NCI-H146 treated with DMSO at 0.1 percent for 48 hours (cell line): ENCODE measurements at regions not wholly inside any gene's neighbourhood (a gene's known extent, or its start where the extent isn't known, plus 50 kb on each side); places are given as distances from the start of the nearest gene placed in this dataset.
"Not testable (repeated sequence)": the region's sequence is repeated elsewhere in the genome, so short reads cannot be mapped to it uniquely, and the experiment has no call there.

Experiments used
- DNase-seq: peaks from one replicate; lab custom pipeline; 2025; ENCODE audit not compliant: unreplicated experiment; lab: John Stamatoyannopoulos, UW

- no peak for DNase-seq
Measured at GRCh38 chr5:17326600-17327037, 109.2 kb downstream of the BASP1 start.

GRCh38 chr5:17327048-17327625 is 109.7 kb downstream of the BASP1 start:
- no peak for DNase-seq

- peak; percentile 11 for DNase-seq
Measured at GRCh38 chr5:17329571-17329970, 112.1 kb downstream of the BASP1 start.

GRCh38 chr5:17330386-17330785 is 113.0 kb downstream of the BASP1 start:
- no peak for DNase-seq

- no peak for DNase-seq
Measured at GRCh38 chr5:17331651-17332050, 114.2 kb downstream of the BASP1 start.

- DNase-seq, result no peak
Measured at GRCh38 chr5:17333755-17334154, 116.3 kb downstream of the BASP1 start.

- DNase-seq, result no peak
Measured at GRCh38 chr5:17336054-17336453, 118.6 kb downstream of the BASP1 start.

- DNase-seq, result not testable (repeated sequence)
Measured at GRCh38 chr5:17336723-17337122, 119.3 kb downstream of the BASP1 start.

GRCh38 chr5:17339841-17340240 is 122.4 kb downstream of the BASP1 start:
- no peak for DNase-seq

- no peak for DNase-seq
Measured at GRCh38 chr5:17340379-17340778, 122.9 kb downstream of the BASP1 start.

- DNase-seq, result no peak
Measured at GRCh38 chr5:17340819-17341218, 123.4 kb downstream of the BASP1 start.

- DNase-seq, result no peak
Measured at GRCh38 chr5:17343675-17344074, 126.2 kb downstream of the BASP1 start.

GRCh38 chr5:17346811-17347210 is 129.4 kb downstream of the BASP1 start:
- no peak for DNase-seq

- DNase-seq, result no peak
Measured at GRCh38 chr5:17352223-17352622, 134.8 kb downstream of the BASP1 start.

GRCh38 chr5:17354265-17354664 is 136.8 kb downstream of the BASP1 start:
- DNase-seq, result no peak

GRCh38 chr5:17355586-17356346 is 138.3 kb downstream of the BASP1 start:
- DNase-seq, result no peak

GRCh38 chr5:17356551-17356950 is 139.1 kb downstream of the BASP1 start:
- DNase-seq, result no peak

GRCh38 chr5:17357504-17357903 is 140.1 kb downstream of the BASP1 start:
- no peak for DNase-seq

- DNase-seq, result no peak
Measured at GRCh38 chr5:17358031-17358430, 140.0 kb upstream of the TAF11L2 start.

- no peak for DNase-seq
Measured at GRCh38 chr5:17359451-17360011, 138.5 kb upstream of the TAF11L2 start.

GRCh38 chr5:17360879-17361278 is 137.2 kb upstream of the TAF11L2 start:
- peak; percentile 91 for DNase-seq

GRCh38 chr5:17361331-17361730 is 136.7 kb upstream of the TAF11L2 start:
- DNase-seq, result no peak
